ENCODE measurements at regions not wholly inside any gene's neighbourhood (a gene's known extent, or its start where the extent isn't known, plus 50 kb on each side); places are given as distances from the start of the nearest gene placed in this dataset.

- Histone ChIP-seq H3K27me3 (ENCODE audit: control insufficient read depth, extremely low read depth, insufficient read depth, low read length) (no peaks in the 10 kb centered on the region), H3K27ac (ENCODE audit: control insufficient read depth, insufficient read depth, low read length) (no peak overlapping the region), H3K4me1 (ENCODE audit: control insufficient read depth, extremely low read depth, insufficient read depth, low read length) (no peaks in the 10 kb centered on the region), H3K4me3 (ENCODE audit: control insufficient read depth in 2 of 3, extremely low read depth in 1 of 3, insufficient read depth in 2 of 3, low read depth in 1 of 3, low read length in 3 of 3) (no peak overlapping the region), H4K20me1 (ENCODE audit: control insufficient read depth, extremely low read depth, insufficient read depth, low read length) (no peaks in the 10 kb centered on the region), H3K4me2 (ENCODE audit: control insufficient read depth, extremely low read depth, insufficient read depth, low read depth, low read length) (no peak overlapping the region), H3K9ac (ENCODE audit: control insufficient read depth, extremely low read depth, insufficient read depth, low read length) (no peak overlapping the region), H3K9me3 (ENCODE audit: control insufficient read depth, low read depth, low read length) (no peaks in the 10 kb centered on the region), H3K36me3 (ENCODE audit: control insufficient read depth in 2 of 2, extremely low read depth in 1 of 2, insufficient read depth in 2 of 2, low read length in 2 of 2) (no peaks in the 10 kb centered on the region), H3K9me1 (ENCODE audit: control insufficient read depth, extremely low read depth, insufficient read depth, low read length) (no peaks in the 10 kb centered on the region), H3K79me2 (ENCODE audit: control insufficient read depth, insufficient read depth, low read length) (no peaks in the 10 kb centered on the region), H2AFZ (ENCODE audit: control insufficient read depth, low read length) (no peak overlapping the region)
- DNase-seq (ENCODE audit: low read depth, low spot score) = no peak
- dilution Hi-C loops (cut with MboI; ENCODE audit: extremely low pct_ligation_motif_present, low sequenced_read_pairs) = no loop called here
- TF ChIP-seq CTCF (optimal IDR thresholded peaks at IDR 0.05 in 1 of 3, IDR thresholded peaks at IDR 0.05 in 1 of 3, conservative IDR thresholded peaks at IDR 0.05 in 1 of 3; ENCODE audit: extremely low read depth in 1 of 3, insufficient read depth in 2 of 3, low read length in 3 of 3) = no peak
- TF ChIP-seq EZH2 (IDR thresholded peaks at IDR 0.05; ENCODE audit: low read length) = no peak
- no peak for FAIRE-seq
Measured at GRCh38 chr18:7454429-7454828, 112.7 kb upstream of the PTPRM start.

- FAIRE-seq = no peak
- H3K79me2 ChIP-seq (ENCODE audit: control insufficient read depth, insufficient read depth, low read length) = no peaks in the 10 kb centered on the region
- no peak overlapping the region for H2AFZ ChIP-seq (ENCODE audit: control insufficient read depth, low read length)
- H3K9me1 ChIP-seq (ENCODE audit: control insufficient read depth, extremely low read depth, insufficient read depth, low read length) = no peaks in the 10 kb centered on the region
- H4K20me1 ChIP-seq (ENCODE audit: control insufficient read depth, extremely low read depth, insufficient read depth, low read length) = no peaks in the 10 kb centered on the region
- H3K36me3 ChIP-seq (ENCODE audit: control insufficient read depth in 2 of 2, extremely low read depth in 1 of 2, insufficient read depth in 2 of 2, low read length in 2 of 2) = no peaks in the 10 kb centered on the region
- no peak overlapping the region for H3K9ac ChIP-seq (ENCODE audit: control insufficient read depth, extremely low read depth, insufficient read depth, low read length)
- no peaks in the 10 kb centered on the region for H3K27me3 ChIP-seq (ENCODE audit: control insufficient read depth, extremely low read depth, insufficient read depth, low read length)
- no peak overlapping the region for H3K4me2 ChIP-seq (ENCODE audit: control insufficient read depth, extremely low read depth, insufficient read depth, low read depth, low read length)
- DNase-seq (ENCODE audit: low read depth, low spot score) = no peak
- H3K4me1 ChIP-seq (ENCODE audit: control insufficient read depth, extremely low read depth, insufficient read depth, low read length) = peaks cover 4% of the 10 kb centered on the region
- no peaks in the 10 kb centered on the region for H3K9me3 ChIP-seq (ENCODE audit: control insufficient read depth, low read depth, low read length)
- no peak overlapping the region for H3K4me3 ChIP-seq (ENCODE audit: control insufficient read depth in 2 of 3, extremely low read depth in 1 of 3, insufficient read depth in 2 of 3, low read depth in 1 of 3, low read length in 3 of 3)
- H3K27ac ChIP-seq (ENCODE audit: control insufficient read depth, insufficient read depth, low read length) = no peak overlapping the region
- no peak for TF ChIP-seq CTCF (optimal IDR thresholded peaks at IDR 0.05 in 1 of 3, IDR thresholded peaks at IDR 0.05 in 1 of 3, conservative IDR thresholded peaks at IDR 0.05 in 1 of 3; ENCODE audit: extremely low read depth in 1 of 3, insufficient read depth in 2 of 3, low read length in 3 of 3)
- no peak for TF ChIP-seq EZH2 (IDR thresholded peaks at IDR 0.05; ENCODE audit: low read length)
- dilution Hi-C loops (cut with MboI; ENCODE audit: extremely low pct_ligation_motif_present, low sequenced_read_pairs) = no loop called here
Measured at GRCh38 chr18:7456376-7456775, 110.7 kb upstream of the PTPRM start.

Measured in keratinocyte (primary cell).